ENCODE measurements at regions not wholly inside any gene's neighbourhood (a gene's known extent, or its start where the extent isn't known, plus 50 kb on each side); places are given as distances from the start of the nearest gene placed in this dataset.
"Not testable (repeated sequence)": the region's sequence is repeated elsewhere in the genome, so short reads cannot be mapped to it uniquely, and the experiment has no call there.

DNA sequence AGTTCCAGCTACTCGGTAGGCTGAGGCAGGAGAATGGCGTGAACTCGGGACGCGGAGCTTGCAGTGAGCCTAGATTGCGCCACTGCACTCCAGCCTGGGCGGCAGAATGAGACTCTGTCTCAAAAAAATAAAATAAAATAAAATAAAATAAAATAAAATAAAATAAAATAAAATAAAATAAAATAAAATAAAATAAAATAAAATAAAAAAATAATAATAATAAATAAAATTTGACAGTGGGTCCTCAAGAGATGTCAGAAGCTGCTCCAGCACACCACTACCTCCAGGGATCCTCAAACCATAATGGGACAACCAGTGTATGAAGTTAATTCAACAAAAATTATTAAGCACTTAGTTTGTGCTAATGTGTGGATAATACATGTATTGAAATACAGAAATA lies 97.4 kb downstream of the SLC17A6 start:
- not testable (repeated sequence) for H3K4me3 ChIP-seq (ENCODE audit: low read length in 2 of 2); H3K36me3 ChIP-seq (replicated peaks in 1 of 2; ENCODE audit: control insufficient read depth in 2 of 2, insufficient read depth in 2 of 2, low read length in 2 of 2); H3K18ac ChIP-seq (ENCODE audit: low read length); H3K23ac ChIP-seq (ENCODE audit: low read depth, low read length, poor library complexity); H2AFZ ChIP-seq (ENCODE audit: low read length); H2BK15ac ChIP-seq (ENCODE audit: low read length); H3K4me2 ChIP-seq (ENCODE audit: insufficient read depth, low read length, poor library complexity, severe bottlenecking); H3K14ac ChIP-seq (ENCODE audit: low read length); H3K9ac ChIP-seq (ENCODE audit: low read depth, low read length, poor library complexity); H2AK5ac ChIP-seq (ENCODE audit: low read depth, low read length); H4K91ac ChIP-seq (ENCODE audit: low read depth, low read length, poor library complexity); H2BK5ac ChIP-seq (ENCODE audit: low read length); H3K27ac ChIP-seq (replicated peaks; ENCODE audit: low read length); H3K79me1 ChIP-seq (ENCODE audit: low read depth, low read length); H2BK12ac ChIP-seq (ENCODE audit: low read length); H3K9me3 ChIP-seq (replicated peaks in 1 of 2; ENCODE audit: control insufficient read depth in 2 of 2, insufficient read depth in 1 of 2, low read depth in 1 of 2, low read length in 2 of 2); H3K4ac ChIP-seq (ENCODE audit: low read length); H3K27me3 ChIP-seq (ENCODE audit: control insufficient read depth in 3 of 3, insufficient read depth in 3 of 3, low read depth in 1 of 3, low read length in 3 of 3); DNase-seq (ENCODE audit: low spot score); H2BK120ac ChIP-seq (ENCODE audit: low read depth, low read length); H4K8ac ChIP-seq (ENCODE audit: low read depth, low read length)
- H3K4me1 ChIP-seq (ENCODE audit: control insufficient read depth in 2 of 2, insufficient read depth in 1 of 2, low read depth in 1 of 2, low read length in 2 of 2) = peaks cover 12 to 19% of the 10 kb centered on the region in 2 donors
- no CpG with 5 or more reads among the region's 7 CpGs for WGBS, 2 donors (ENCODE audit: extremely low coverage in 2 of 2, insufficient read length in 2 of 2, insufficient replicate concordance in 1 of 2)

DNA sequence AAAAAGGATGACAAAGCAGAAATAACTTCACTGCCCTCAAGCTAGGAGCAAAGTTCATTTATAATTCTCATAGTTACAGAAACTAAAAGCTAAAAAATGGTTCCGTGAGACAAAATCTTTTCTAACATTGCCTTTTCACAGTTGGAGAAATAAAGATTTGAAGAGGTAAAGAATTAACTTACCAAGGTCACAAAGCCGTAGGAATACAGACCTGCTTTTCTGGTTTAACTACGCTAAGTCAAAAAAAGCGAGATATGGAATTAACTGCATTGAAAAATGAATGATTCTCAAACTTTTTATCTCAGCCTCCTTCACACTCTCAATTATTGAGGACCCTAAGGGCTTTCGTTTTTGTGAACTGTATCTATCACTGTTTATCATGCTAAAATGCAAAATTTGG lies 95.3 kb downstream of the SLC17A6 start:
- H2AFZ ChIP-seq (ENCODE audit: low read length) = no peak overlapping the region
- no peak overlapping the region for H3K14ac ChIP-seq (ENCODE audit: low read length)
- no peak overlapping the region for H3K4me3 ChIP-seq (ENCODE audit: low read length in 2 of 2)
- H3K18ac ChIP-seq (ENCODE audit: low read length) = no peak overlapping the region
- no peak overlapping the region for H2BK120ac ChIP-seq (ENCODE audit: low read depth, low read length)
- peaks cover 2 to 7% of the 10 kb centered on the region in 2 donors for H3K9me3 ChIP-seq (replicated peaks in 1 of 2; ENCODE audit: control insufficient read depth in 2 of 2, insufficient read depth in 1 of 2, low read depth in 1 of 2, low read length in 2 of 2)
- H3K27me3 ChIP-seq (ENCODE audit: control insufficient read depth in 3 of 3, insufficient read depth in 3 of 3, low read depth in 1 of 3, low read length in 3 of 3) = no peaks in the 10 kb centered on the region
- H3K4me1 ChIP-seq (ENCODE audit: control insufficient read depth in 2 of 2, insufficient read depth in 1 of 2, low read depth in 1 of 2, low read length in 2 of 2) = peaks cover 12 to 19% of the 10 kb centered on the region in 2 donors
- H2BK5ac ChIP-seq (ENCODE audit: low read length) = no peak overlapping the region
- no peak overlapping the region for H4K8ac ChIP-seq (ENCODE audit: low read depth, low read length)
- no peak for DNase-seq (ENCODE audit: low spot score)
- no peak overlapping the region for H2BK12ac ChIP-seq (ENCODE audit: low read length)
- H3K79me1 ChIP-seq (ENCODE audit: low read depth, low read length) = no peaks in the 10 kb centered on the region
- no CpG with 5 or more reads among the region's 5 CpGs for WGBS, 2 donors (ENCODE audit: extremely low coverage in 2 of 2, insufficient read length in 2 of 2, insufficient replicate concordance in 1 of 2)
- no peak overlapping the region for H2AK5ac ChIP-seq (ENCODE audit: low read depth, low read length)
- H3K9ac ChIP-seq (ENCODE audit: low read depth, low read length, poor library complexity) = no peak overlapping the region
- H3K4me2 ChIP-seq (ENCODE audit: insufficient read depth, low read length, poor library complexity, severe bottlenecking) = no peak overlapping the region
- no peak overlapping the region for H4K91ac ChIP-seq (ENCODE audit: low read depth, low read length, poor library complexity)
- no peak overlapping the region for H3K4ac ChIP-seq (ENCODE audit: low read length)
- H2BK15ac ChIP-seq (ENCODE audit: low read length) = no peak overlapping the region
- H3K23ac ChIP-seq (ENCODE audit: low read depth, low read length, poor library complexity) = no peak overlapping the region
- H3K36me3 ChIP-seq (replicated peaks in 1 of 2; ENCODE audit: control insufficient read depth in 2 of 2, insufficient read depth in 2 of 2, low read length in 2 of 2) = no peaks in the 10 kb centered on the region
- H3K27ac ChIP-seq (replicated peaks; ENCODE audit: low read length) = no peak overlapping the region

DNA sequence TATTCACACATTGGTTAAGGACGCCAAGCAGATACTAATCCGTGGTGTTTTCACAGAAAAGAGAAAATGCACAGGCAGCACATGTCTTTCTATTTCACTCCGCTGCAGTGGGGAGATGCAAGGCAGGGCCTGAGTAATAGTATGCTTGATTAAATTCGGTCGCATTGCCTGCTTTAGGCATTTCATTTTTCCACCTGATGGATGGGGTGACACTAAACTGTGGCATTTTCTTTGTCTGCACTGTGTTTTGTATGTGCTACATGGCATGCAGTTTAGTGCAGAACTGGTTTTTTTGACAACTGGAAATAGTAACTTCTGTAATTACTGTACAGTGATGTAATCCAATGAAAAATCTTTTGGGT lies 94.9 kb downstream of the SLC17A6 start:
- H3K4me2 ChIP-seq (ENCODE audit: insufficient read depth, low read length, poor library complexity, severe bottlenecking) = no peak overlapping the region
- H2AK5ac ChIP-seq (ENCODE audit: low read depth, low read length) = no peak overlapping the region
- peaks cover 2 to 7% of the 10 kb centered on the region in 2 donors for H3K9me3 ChIP-seq (replicated peaks in 1 of 2; ENCODE audit: control insufficient read depth in 2 of 2, insufficient read depth in 1 of 2, low read depth in 1 of 2, low read length in 2 of 2)
- H3K79me1 ChIP-seq (ENCODE audit: low read depth, low read length) = no peaks in the 10 kb centered on the region
- H4K91ac ChIP-seq (ENCODE audit: low read depth, low read length, poor library complexity) = no peak overlapping the region
- no peak overlapping the region for H2BK12ac ChIP-seq (ENCODE audit: low read length)
- H2BK15ac ChIP-seq (ENCODE audit: low read length) = no peak overlapping the region
- H3K4me3 ChIP-seq (ENCODE audit: low read length in 2 of 2) = peak overlapping the region in 1 of 2 donors; percentile 22
- H3K18ac ChIP-seq (ENCODE audit: low read length) = no peak overlapping the region
- no peak overlapping the region for H3K14ac ChIP-seq (ENCODE audit: low read length)
- peak overlapping the region; percentile 85 for H2AFZ ChIP-seq (ENCODE audit: low read length)
- no peak overlapping the region for H3K23ac ChIP-seq (ENCODE audit: low read depth, low read length, poor library complexity)
- no peak overlapping the region for H3K4ac ChIP-seq (ENCODE audit: low read length)
- peaks cover 12 to 19% of the 10 kb centered on the region in 2 donors for H3K4me1 ChIP-seq (ENCODE audit: control insufficient read depth in 2 of 2, insufficient read depth in 1 of 2, low read depth in 1 of 2, low read length in 2 of 2)
- H3K27me3 ChIP-seq (ENCODE audit: control insufficient read depth in 3 of 3, insufficient read depth in 3 of 3, low read depth in 1 of 3, low read length in 3 of 3) = no peaks in the 10 kb centered on the region
- H4K8ac ChIP-seq (ENCODE audit: low read depth, low read length) = no peak overlapping the region
- H2BK5ac ChIP-seq (ENCODE audit: low read length) = no peak overlapping the region
- H3K9ac ChIP-seq (ENCODE audit: low read depth, low read length, poor library complexity) = no peak overlapping the region
- H2BK120ac ChIP-seq (ENCODE audit: low read depth, low read length) = no peak overlapping the region
- DNase-seq (ENCODE audit: low spot score) = no peak
- no CpG with 5 or more reads among the region's 5 CpGs for WGBS, 2 donors (ENCODE audit: extremely low coverage in 2 of 2, insufficient read length in 2 of 2, insufficient replicate concordance in 1 of 2)
- H3K27ac ChIP-seq (replicated peaks; ENCODE audit: low read length) = no peak overlapping the region
- no peaks in the 10 kb centered on the region for H3K36me3 ChIP-seq (replicated peaks in 1 of 2; ENCODE audit: control insufficient read depth in 2 of 2, insufficient read depth in 2 of 2, low read length in 2 of 2)

DNA sequence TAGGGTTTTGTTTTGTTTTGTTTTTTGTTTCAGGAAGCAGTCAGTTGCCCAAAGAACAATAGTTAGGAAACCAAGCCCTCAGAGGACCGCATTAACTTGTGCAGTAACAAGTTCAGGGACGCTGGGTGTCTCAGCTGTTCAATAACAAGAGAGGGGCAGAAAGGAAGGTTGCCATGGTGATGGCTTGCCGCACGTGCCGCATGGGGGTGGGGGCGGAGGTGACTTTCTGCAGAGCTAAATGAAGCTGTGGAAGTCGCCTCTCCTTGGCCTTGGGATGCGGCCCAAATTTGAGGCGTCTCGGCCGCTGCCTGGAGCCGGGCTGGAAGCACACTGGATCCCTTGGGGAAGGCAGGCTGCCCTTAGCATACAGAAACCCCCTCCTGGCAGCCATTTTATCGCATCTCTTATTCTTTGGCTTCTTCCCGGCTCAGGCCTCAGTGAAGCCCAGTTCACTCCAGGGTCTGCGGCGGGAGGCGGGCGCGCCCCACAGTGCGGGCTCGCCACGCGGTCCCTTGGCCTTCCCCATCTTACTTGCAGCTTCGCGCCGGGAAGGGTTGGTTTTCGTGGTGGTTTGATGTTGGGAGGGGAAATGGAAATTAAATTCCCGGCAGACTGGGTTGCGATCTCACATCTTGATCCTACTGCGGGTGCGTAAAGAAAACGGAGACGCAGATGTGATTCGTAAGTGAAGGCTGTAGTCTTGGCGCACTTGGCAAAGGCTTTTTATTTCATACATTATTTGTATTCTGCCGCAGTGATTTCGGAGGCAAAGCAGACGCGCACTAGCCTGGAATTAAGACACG lies 94.3 kb downstream of the SLC17A6 start:
- no peak overlapping the region for H2BK12ac ChIP-seq (ENCODE audit: low read length)
- H4K91ac ChIP-seq (ENCODE audit: low read depth, low read length, poor library complexity) = no peak overlapping the region
- H3K27ac ChIP-seq (replicated peaks; ENCODE audit: low read length) = no peak overlapping the region
- H2AFZ ChIP-seq (ENCODE audit: low read length) = peak overlapping the region; percentile 85
- H3K18ac ChIP-seq (ENCODE audit: low read length) = no peak overlapping the region
- H3K27me3 ChIP-seq (ENCODE audit: control insufficient read depth in 3 of 3, insufficient read depth in 3 of 3, low read depth in 1 of 3, low read length in 3 of 3) = no peaks in the 10 kb centered on the region
- peaks cover 12 to 19% of the 10 kb centered on the region in 2 donors for H3K4me1 ChIP-seq (ENCODE audit: control insufficient read depth in 2 of 2, insufficient read depth in 1 of 2, low read depth in 1 of 2, low read length in 2 of 2)
- no CpG with 5 or more reads among the region's 40 CpGs for WGBS, 2 donors (ENCODE audit: extremely low coverage in 2 of 2, insufficient read length in 2 of 2, insufficient replicate concordance in 1 of 2)
- H2AK5ac ChIP-seq (ENCODE audit: low read depth, low read length) = no peak overlapping the region
- H2BK15ac ChIP-seq (ENCODE audit: low read length) = no peak overlapping the region
- H3K36me3 ChIP-seq (replicated peaks in 1 of 2; ENCODE audit: control insufficient read depth in 2 of 2, insufficient read depth in 2 of 2, low read length in 2 of 2) = no peaks in the 10 kb centered on the region
- H2BK120ac ChIP-seq (ENCODE audit: low read depth, low read length) = no peak overlapping the region
- no peak overlapping the region for H3K23ac ChIP-seq (ENCODE audit: low read depth, low read length, poor library complexity)
- peak; percentile 32 for DNase-seq (ENCODE audit: low spot score)
- H3K9me3 ChIP-seq (replicated peaks in 1 of 2; ENCODE audit: control insufficient read depth in 2 of 2, insufficient read depth in 1 of 2, low read depth in 1 of 2, low read length in 2 of 2) = peaks cover 2 to 7% of the 10 kb centered on the region in 2 donors
- H3K4me2 ChIP-seq (ENCODE audit: insufficient read depth, low read length, poor library complexity, severe bottlenecking) = peak overlapping the region; percentile 36
- no peak overlapping the region for H3K9ac ChIP-seq (ENCODE audit: low read depth, low read length, poor library complexity)
- no peak overlapping the region for H3K4ac ChIP-seq (ENCODE audit: low read length)
- H4K8ac ChIP-seq (ENCODE audit: low read depth, low read length) = no peak overlapping the region
- H2BK5ac ChIP-seq (ENCODE audit: low read length) = no peak overlapping the region
- H3K79me1 ChIP-seq (ENCODE audit: low read depth, low read length) = no peaks in the 10 kb centered on the region
- peak overlapping the region; percentile 22 to 47 for H3K4me3 ChIP-seq (ENCODE audit: low read length in 2 of 2)
- no peak overlapping the region for H3K14ac ChIP-seq (ENCODE audit: low read length)

All from neuronal stem cell (in vitro differentiated cells).